Activated CD8-positive, alpha-beta memory T cell treated with anti-CD3 and anti-CD28 coated beads for 36 hours (primary cell): ENCODE measurements at regions not wholly inside any gene's neighbourhood (a gene's known extent, or its start where the extent isn't known, plus 50 kb on each side); places are given as distances from the start of the nearest gene placed in this dataset.
"Not testable (repeated sequence)": the region's sequence is repeated elsewhere in the genome, so short reads cannot be mapped to it uniquely, and the experiment has no call there.

Experiments used
- CTCF ChIA-PET: fragments of 350-600 bp; sonication (Branson Sonifier 250); formaldehyde crosslinking; loops from one replicate; lab custom pipeline; 2021; ENCODE audit warnings: antibody characterized with exemption; lab: Charles Lee
- POLR2A ChIA-PET: fragments of 350-600 bp; sonication (Branson Sonifier 250); formaldehyde crosslinking; loops from one replicate; lab custom pipeline; 2021; ENCODE audit warnings: antibody characterized with exemption; lab: Charles Lee

GRCh38 chr18:47399475-47399874 lies 148.0 kb upstream of the SKOR2 start:
- CTCF ChIA-PET, result no interaction called here

GRCh38 chr18:47397671-47398319 lies 146.3 kb upstream of the SKOR2 start:
- ChIA-PET POLR2A (no interaction called here), CTCF (interaction anchor here (0.6 to 1.3 kb wide), 2 partner anchors 9 to 14 kb away, joined by 3 read pairs; no protein-coding TSS in a partner anchor)

More at GRCh38 chr18:47399475-47399874, 148.0 kb upstream of the SKOR2 start:
- POLR2A ChIA-PET, result no interaction called here

GRCh38 chr18:47391665-47392064 lies 140.2 kb upstream of the SKOR2 start:
- ChIA-PET POLR2A (interaction anchor here (0.7 kb wide), 1 partner anchor 685 kb away, joined by 8 read pairs; no protein-coding TSS in a partner anchor), CTCF (no interaction called here)

- ChIA-PET POLR2A (no interaction called here), CTCF (no interaction called here)
Observed at GRCh38 chr18:47390410-47391024, 139.1 kb upstream of the SKOR2 start.

- ChIA-PET CTCF (no interaction called here), POLR2A (no interaction called here)
Observed at GRCh38 chr18:47389210-47389609, 137.8 kb upstream of the SKOR2 start.

GRCh38 chr18:47387864-47388263 lies 136.4 kb upstream of the SKOR2 start:
- POLR2A ChIA-PET, result no interaction called here
- CTCF ChIA-PET, result no interaction called here

GRCh38 chr18:47383729-47384128 lies 132.3 kb upstream of the SKOR2 start:
- POLR2A ChIA-PET, result no interaction called here
- CTCF ChIA-PET, result interaction anchor here (0.7 kb wide), 1 partner anchor 14 kb away, joined by 3 read pairs; no protein-coding TSS in a partner anchor

- ChIA-PET CTCF (no interaction called here), POLR2A (no interaction called here)
Observed at GRCh38 chr18:47381975-47382570, 130.6 kb upstream of the SKOR2 start.

GRCh38 chr18:47380153-47380552 lies 128.7 kb upstream of the SKOR2 start:
- ChIA-PET CTCF (no interaction called here), POLR2A (no interaction called here)

GRCh38 chr18:47373465-47373864 lies 122.0 kb upstream of the SKOR2 start:
- POLR2A ChIA-PET, result no interaction called here
- CTCF ChIA-PET, result no interaction called here

- ChIA-PET CTCF (no interaction called here), POLR2A (no interaction called here)
Observed at GRCh38 chr18:47370052-47370451, 118.6 kb upstream of the SKOR2 start.

- CTCF ChIA-PET, POLR2A ChIA-PET: not testable (repeated sequence)
Observed at GRCh38 chr18:47354061-47354460, 102.6 kb upstream of the SKOR2 start.

GRCh38 chr18:47346016-47346415 lies 94.6 kb upstream of the SKOR2 start:
- ChIA-PET CTCF (no interaction called here), POLR2A (no interaction called here)

- ChIA-PET POLR2A (no interaction called here), CTCF (no interaction called here)
Observed at GRCh38 chr18:47345291-47345690, 93.8 kb upstream of the SKOR2 start.

GRCh38 chr18:47343291-47343690 lies 91.8 kb upstream of the SKOR2 start:
- CTCF ChIA-PET, result no interaction called here
- POLR2A ChIA-PET, result no interaction called here

GRCh38 chr18:47342566-47342965 lies 91.1 kb upstream of the SKOR2 start:
- ChIA-PET CTCF (no interaction called here), POLR2A (interaction anchor here (0.5 kb wide), 1 partner anchor 168 kb away, joined by 4 read pairs; no protein-coding TSS in a partner anchor)

- ChIA-PET CTCF (no interaction called here), POLR2A (no interaction called here)
Observed at GRCh38 chr18:47341678-47342077, 90.2 kb upstream of the SKOR2 start.

GRCh38 chr18:47334966-47335365 lies 83.5 kb upstream of the SKOR2 start:
- CTCF ChIA-PET, result no interaction called here
- POLR2A ChIA-PET, result no interaction called here

- POLR2A ChIA-PET, result no interaction called here
- CTCF ChIA-PET, result no interaction called here
Observed at GRCh38 chr18:47333926-47334635, 82.6 kb upstream of the SKOR2 start.

GRCh38 chr18:47331641-47332040 lies 80.2 kb upstream of the SKOR2 start:
- CTCF ChIA-PET, result no interaction called here
- POLR2A ChIA-PET, result no interaction called here
